MV-4-11 (cell line): ENCODE measurements at regions not wholly inside any gene's neighbourhood (a gene's known extent, or its start where the extent isn't known, plus 50 kb on each side); places are given as distances from the start of the nearest gene placed in this dataset.
A peak's percentile ranks its signal among the peaks of the same experiment; 100 is the strongest.
"Not testable (repeated sequence)": the region's sequence is repeated elsewhere in the genome, so short reads cannot be mapped to it uniquely, and the experiment has no call there.

Source experiments
- DNase-seq: peaks from one replicate; lab custom pipeline; 2025; lab: John Stamatoyannopoulos, UW

DNA sequence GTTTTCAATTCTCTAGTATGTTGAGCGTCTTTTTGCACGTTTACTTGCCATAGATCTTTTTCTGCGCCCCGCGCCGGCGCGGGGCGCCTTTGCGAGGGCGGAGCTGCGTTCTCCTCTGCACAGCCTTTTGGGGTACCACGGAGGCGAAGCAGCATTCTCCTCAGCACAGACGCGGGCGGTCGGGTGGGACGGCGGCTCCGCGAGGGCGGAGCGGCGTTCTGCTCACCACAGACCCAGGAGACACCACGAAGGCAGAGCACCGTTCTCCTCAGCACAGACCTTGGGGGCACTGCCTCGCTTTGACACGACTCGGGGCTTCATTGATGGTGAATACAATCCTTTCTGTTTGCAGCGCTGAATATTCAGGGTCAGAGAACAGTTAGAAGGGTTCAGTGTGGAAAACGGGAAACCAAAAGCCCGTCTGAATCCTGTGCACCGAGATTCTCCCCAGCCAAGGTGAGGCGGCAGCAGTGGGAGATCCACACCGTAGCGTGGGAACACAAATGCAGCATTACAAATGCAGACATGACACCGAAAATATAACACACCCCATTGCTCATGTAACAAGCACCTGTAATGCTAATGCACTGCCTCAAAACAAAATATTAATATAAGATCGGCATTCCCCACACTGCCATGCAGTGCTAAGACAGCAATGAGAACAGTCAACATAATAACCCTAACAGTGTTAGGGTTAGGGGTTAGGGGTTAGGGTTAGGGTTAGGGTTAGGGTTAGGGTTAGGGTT lies 190.7 kb upstream of the VIPR2 start:
- DNase-seq: not testable (repeated sequence)

DNA sequence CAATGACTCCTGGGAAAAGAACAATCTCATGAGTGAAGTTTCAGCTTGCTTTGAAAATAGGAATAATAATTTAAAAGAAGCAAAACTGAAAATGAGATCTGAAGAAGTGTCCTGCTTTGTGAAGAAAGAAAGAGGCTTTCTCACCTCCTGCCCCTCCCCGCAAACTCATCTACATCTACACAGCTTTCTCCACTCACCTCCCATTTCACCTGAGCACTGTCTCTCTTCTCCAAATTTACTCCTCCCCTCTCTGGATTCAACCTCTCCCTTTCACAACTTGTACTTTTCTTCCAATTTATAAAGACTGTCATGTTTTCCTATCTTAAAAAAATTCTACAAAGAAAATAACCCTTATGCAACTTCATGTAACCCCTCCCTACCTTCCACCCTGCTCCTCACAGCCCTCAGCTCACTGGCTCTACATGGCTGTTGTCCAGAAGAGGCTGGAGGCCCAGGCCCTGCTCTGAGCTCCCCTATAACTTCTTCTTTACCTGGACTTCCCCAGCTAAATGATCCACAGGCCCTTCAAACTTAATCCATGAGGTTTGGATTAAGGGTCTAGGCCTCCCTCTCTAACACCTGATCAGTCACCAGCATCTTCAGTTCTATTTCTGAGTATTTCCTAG lies 188.3 kb upstream of the VIPR2 start:
- not testable (repeated sequence) for DNase-seq

DNA sequence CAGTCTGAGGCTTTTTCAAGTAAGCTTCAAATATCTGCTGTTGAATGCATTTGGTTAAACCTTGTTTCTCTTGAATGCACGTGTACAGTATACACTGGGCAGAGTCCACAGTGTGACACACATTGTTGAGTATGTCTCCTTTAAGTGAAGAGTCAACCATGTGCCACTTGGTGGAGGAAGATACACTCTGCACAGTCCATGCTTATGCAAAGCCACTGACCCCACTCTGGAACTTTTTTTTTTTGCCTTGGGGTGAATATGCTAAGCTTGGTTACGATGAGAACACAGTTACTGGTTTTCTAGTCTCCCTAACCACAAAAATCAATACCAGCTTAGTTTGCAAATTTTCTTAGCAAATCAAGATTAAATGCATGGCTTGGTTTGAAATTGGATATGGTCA lies 186.8 kb upstream of the VIPR2 start:
- no peak for DNase-seq

DNA sequence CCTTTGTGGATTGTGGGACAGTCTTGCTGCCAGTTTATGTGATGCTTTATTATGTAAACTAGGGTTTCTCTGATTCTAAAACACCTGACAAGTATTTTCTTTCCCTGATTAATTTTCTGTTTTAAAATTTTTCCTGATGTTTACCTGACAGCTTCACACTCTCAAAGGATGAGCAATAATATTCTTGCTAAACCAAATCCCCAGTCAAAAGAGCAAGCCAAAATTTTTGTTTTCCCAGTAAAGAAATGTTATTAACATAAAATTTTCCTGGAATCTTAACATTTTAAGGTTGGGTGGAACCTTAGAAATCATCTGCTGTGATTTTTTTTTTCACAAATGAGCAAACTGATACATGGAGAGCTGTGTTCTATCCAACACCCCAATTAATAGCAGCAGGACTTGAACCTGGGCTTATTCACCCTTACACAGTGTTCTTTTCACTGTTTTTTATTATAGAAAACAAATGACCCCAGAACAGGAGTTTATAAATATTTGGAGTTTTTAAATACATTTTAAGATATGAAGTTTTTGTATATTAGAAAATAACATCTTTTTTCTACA lies 185.2 kb upstream of the VIPR2 start:
- no peak for DNase-seq

DNA sequence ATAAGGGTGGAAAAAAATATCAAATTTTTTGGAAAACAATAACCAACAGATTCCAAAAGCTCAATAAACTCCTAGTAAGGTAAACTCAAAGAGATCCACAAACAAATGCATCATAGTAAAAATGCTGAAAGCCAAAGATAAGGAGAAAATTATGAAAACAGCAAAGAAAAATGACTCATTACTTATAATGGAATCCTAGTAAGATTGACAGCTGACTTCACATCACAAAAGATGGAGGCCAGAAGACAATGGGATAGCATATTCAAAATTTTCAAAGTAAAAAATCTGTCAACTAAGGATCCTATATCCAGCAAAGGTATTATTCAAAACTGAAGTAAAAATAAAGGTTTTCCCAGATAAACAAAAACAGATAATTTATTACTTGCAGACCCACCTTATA lies 183.4 kb upstream of the VIPR2 start:
- no peak for DNase-seq

DNA sequence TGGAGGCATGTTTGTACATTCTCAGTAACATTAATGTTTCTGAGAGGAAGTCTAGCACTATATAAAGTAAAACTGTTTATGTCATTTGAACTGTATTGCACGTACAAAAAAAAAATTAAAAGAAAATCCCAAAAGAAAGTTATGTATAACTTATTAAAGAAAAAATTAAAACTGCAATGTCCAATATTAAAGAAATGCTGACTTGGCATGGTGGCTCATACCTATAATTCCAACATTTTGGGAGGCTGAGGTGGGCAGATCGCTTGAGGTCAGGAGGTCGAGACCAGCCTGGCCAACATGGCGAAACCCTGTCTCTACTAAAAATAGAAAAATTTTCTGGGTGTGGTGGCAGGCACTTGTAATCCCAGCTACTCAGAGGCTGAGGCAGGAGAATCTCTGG lies 178.7 kb upstream of the VIPR2 start:
- no peak for DNase-seq

DNA sequence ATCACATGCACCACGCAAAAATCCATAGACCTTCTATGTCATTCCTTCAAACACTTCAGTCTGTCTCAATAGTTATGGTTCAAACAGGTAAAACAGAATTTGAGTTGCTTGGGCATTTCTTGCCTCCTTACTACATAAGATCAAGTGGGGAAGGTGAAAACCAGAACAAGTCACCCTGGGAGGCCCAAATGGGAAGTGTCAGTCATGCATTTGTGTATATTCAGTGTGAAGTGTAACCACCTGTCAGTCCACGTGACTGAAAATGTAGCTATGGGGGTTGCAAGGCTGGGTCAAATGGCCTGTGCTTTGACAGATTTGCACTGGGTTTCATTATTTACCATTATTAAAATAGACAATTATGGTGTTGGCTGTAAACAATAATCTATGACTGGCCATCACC lies 176.6 kb upstream of the VIPR2 start:
- no peak for DNase-seq

DNA sequence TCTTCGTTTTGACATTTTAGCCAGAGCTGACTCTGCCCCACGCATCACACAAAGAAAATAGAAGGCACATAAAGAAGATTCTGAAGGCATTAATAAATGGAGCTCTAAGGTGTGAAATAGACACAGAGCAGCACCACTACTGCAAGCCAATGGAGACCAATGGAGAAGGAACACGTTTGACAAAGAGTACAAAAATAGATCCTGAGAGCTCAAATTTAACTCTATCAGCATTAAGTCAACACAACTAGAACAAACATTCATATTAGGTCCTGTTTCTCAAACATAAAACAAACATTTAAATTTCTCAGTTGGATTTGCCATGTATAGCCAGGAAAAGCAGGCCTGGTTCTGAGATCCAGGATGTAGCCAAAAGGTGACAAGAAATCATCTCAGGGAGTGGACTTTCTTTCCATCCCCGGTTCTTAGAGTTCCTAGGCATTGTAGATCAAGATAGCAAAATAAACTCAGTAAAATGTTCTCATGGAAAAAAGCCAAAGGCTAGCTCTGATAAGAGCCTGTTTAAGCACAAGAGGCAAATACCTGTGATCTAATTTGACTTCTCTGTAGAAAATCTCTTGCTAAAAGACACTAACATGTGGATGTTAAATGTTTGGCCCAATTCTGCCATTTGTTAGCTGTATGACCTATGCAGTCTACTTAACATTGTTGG lies 174.2 kb upstream of the VIPR2 start:
- DNase-seq: no peak

DNA sequence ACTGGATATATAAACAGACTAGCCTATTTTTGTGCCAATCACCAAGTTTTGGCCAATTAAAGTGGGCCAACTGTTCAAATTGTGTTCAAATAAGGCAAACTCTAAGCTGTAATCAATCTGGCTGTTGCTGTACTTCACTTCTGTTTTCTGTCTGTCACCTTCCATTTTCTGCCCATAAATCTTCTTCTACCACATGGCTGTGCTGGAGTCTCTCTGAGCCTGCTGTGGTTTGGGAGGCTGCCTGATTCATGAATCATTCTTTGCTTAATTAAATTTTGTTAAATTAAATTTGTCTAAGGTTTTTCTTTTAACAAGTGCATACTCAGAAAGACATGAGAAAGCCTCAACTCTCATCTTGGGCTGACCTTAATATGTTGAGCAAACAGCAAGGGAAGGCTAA lies 172.6 kb upstream of the VIPR2 start:
- peak; percentile 69 for DNase-seq

DNA sequence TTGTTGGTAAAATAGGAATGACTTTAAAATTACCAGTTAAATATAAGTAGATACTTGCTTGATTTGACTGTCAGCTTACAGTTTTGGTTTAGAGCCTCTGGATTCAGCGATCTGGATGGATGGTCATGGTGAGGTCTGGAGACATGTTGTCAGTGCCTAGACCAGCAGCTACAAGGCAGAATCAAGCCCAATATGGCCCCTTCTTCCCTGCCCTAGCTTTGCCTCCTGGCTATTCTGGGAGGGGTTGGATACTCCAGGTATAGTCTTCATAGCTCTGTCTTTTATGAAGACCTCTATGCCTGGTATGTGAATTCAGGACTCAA lies 166.5 kb upstream of the VIPR2 start:
- DNase-seq: no peak

DNA sequence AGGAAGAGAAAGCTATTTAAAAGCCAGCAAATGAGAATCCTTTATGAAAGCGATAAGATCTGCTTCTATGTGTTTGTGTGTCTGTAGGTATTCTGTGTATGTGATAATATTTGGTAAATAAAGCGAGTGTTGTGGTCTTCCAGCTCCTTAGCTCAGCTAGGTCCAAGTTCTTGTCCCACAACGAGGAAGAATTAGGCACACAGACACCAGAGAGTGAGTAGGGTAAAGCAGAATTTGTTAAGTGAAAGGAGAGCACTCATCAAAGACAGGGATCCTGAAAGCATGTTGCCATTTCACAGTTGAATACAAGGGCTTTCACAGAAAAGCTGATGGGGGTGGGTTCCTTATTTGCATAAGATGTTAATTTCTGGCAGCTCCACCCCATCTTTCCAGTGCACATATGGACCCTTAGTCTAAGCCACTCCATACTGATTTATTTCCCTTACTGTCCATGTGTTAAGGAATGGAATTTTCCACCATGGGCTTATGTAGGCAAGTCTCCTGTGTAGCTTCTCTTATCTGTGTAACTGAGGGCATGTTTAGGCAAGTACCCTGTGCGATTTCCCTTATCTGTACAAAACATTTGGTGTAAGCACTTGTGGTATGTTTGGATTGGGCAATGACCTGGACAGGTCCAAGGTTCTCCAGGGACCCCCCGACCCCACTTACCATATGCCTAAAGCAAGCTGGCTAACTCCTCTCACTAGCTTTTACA lies 165.9 kb upstream of the VIPR2 start:
- no peak for DNase-seq

DNA sequence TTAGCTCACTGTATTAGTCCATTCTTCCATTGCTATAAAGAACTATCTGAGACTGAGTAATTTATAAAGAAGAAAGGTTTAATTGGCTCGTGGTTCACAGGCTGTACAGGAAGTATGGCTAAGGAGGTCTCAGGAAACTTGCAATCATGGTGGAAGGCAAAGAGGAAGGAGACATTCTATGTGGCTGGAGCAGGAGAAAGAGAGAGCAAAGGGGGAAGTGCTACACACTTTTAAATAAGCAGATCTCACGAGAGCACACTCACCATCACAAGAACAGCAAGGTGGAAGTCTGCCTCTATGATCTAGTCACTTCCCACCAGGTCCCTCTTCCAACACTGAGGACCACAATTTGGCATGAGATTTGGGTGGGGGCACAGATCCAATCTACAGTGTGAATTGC lies 164.5 kb upstream of the VIPR2 start:
- peak; percentile 73 for DNase-seq

DNA sequence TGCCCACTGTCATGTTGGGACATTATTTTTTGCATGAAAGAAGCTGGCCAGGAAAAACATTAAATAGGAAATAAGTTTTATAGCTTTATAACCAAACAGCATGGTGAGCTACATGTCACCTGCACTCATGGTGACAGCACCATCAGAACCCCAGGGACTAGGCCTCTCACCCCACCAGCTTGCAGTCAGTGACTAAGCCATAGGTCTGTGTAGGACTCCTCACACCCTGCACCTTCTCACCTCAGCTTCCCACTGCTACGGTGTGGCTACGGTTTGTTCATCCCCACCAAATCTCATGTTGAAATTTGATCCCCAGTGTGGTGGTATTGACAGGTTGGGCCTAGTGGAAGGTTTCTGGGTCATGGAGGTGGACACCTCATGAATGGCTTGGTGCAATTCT lies 161.3 kb upstream of the VIPR2 start:
- DNase-seq: no peak

DNA sequence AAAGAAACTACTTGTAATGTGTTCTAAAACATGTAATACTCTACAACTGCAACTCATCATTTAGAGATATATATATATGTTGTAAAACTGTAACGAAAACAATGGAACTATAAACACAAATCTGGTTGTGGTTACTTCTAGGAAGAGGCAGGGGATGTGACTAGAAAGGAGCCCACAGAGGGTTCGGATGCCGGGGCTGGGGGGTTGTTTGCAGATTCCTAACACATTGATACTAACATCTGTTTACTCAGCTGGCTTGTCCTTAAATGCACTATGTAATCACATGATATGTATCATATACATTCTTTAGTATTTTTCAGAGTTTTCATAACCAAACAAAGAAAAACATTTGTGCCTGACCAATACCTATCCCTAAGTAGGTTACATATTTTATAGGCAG lies 160.5 kb upstream of the VIPR2 start:
- not testable (repeated sequence) for DNase-seq

DNA sequence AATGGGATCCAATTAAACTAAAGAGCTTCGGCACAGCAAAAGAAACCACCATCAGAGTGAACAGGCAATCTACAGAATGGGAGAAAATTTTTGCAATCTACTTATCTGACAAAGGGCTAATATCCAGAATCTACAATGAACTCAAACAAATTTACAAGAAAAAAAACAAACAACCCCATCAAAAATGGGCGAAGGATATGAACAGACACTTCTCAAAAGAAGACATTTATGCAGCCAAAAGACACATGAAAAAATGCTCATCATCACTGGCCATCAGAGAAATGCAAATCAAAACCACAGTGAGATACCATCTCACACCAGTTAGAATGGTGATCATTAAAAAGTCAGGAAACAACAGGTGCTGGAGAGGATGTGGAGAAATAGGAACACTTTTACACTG lies 158.8 kb upstream of the VIPR2 start:
- DNase-seq: not testable (repeated sequence)

DNA sequence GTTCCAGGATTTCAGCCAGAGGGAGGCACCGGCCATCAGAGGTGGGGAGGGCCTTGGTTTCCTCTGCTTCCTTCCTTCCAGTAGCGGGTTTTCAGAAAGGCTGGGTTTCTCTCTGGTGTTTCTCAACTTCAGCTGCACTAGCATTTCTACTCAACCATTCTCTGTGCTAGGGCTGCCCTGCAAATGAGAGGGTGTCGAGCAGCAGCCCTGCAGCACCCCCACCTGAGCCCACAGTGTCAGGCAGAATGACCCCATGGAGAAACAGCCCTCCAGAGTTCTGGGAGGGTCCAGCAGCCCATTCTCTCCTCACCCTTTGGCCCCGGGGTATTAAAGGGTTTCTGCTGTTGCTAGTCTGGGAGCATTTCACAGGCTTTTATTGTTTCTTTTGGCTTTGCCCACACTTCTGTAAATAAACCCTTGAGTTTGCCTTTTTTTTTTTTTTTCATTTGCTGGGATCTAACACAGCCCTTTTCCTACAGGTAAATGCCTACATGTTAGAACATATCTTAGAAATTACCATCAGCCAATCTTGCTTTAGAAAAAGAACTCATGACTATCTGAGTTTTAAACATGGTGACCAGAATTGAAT lies 151.5 kb upstream of the VIPR2 start:
- no peak for DNase-seq

DNA sequence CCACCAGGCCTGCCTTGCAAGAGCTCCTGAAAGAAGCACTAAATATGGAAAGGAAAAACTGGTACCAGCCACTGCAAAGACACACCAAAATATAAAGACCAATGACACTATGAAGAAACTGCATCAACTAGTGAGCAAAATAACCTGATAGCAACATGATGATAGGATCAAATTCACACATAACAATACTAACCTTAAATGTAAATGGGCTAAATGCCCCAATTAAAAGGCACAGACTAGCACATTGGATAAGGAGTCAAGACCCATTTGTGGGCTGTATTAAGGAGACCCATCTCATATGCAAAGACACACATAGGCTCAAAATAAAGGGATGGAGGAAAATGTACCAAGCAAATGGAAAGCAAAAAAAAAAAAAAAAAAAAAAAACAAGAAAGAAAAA lies 141.8 kb upstream of the VIPR2 start:
- DNase-seq: not testable (repeated sequence)

DNA sequence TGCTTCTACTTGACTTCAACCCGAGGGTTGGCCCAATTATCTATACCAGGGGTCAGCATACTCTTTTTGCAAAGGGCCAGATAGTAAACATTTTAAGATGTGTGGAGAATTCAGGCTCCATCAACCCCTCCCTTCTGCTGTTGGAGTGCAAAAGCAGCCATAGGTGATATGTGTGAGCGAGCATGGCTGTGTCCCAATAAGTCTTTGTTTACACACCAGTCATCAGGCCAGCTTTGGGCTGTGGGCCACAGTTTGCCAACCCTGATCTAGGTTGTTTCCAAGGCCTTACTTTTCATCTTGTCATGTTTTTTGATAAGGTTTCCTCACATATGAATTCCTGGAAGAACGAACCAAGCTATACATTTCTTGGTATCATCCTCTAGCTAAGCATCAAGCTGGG lies 136.9 kb upstream of the VIPR2 start:
- no peak for DNase-seq

DNA sequence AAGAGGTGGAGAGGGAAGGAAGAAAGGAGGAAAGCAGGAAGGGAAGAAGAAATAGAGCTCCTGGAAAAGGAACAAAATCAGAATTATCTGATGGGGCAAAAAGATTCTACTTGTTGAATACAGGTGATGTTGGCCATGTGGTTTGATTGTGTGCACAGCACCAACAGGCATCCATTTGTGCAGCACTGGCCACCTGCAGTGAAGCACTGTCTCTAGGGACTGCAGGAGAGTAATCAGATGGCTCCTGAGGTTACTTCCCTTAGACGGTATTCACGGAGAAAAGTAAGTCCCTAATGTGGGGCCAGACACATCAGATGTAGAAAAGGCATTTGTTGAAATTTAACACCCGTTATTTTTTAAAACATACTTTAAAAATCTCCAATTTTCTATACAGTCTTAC lies 135.3 kb upstream of the VIPR2 start:
- DNase-seq: no peak

DNA sequence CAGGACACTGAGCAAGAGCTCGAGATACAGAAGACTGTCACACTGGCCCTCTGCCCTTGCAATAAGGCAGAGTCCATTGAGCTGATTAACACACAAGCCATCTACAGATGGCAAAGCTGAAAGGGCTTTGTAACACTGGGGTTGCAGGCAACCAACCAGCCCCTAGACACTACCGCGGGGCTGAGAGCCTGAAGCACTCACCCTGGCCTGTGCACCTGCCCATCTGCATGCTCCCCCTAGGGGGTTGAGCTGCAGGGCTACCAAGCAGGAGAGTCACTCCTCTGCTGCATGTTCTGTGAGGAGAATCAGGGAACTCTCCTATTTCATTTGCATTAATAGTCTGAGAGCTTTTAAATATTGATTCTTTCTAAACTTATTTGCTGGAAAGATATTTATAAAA lies 128.1 kb upstream of the VIPR2 start:
- DNase-seq: no peak

DNA sequence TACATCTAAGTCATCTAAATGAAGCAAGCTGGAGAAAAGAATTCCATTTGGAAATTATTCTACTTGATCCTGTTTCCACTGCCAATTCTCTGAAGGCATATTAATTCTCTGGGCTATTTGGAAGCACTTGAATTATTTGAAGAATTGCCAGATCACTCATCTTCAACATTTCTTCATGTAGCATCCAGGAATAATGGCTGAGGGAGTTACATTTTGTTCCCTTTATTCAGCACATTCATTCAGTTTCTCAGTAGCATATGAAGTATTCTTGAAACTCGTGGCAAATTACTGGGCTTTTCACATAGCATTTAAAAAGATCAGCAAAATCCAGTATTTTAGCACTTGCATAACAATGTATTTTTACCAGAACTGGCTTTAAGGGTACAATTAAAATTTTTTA lies 127.1 kb upstream of the VIPR2 start:
- no peak for DNase-seq

DNA sequence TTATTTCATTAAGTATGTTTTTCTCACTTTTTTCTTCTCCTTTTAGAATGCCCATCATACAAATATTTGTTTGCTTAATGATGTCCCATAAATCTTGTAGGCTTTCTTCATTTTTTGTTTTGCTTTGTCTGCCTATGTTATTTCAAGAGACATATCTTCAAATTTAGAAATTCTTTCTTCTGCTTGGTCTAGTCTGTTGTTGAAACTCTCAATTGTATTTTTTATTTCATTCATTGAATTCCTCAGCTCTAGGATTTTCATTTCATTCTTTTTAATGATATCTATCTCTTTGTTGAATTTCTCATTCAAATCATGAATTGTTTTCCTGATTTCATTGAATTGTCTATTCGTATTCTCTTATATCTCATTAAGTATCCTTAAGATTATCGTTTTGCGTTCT lies 125.1 kb upstream of the VIPR2 start:
- DNase-seq: no peak
